ENCODE measurements at regions not wholly inside any gene's neighbourhood (a gene's known extent, or its start where the extent isn't known, plus 50 kb on each side); places are given as distances from the start of the nearest gene placed in this dataset. TPM values are rescaled to one million over a fixed set of nuclear protein-coding genes. Genes with fewer than 3 reads are reported as not detected.

Small RNAs in the stretch of these regions (small RNA-seq; reads per million reads assigned to genes)
- not detected for gene BX322534.1 (ENCODE audit: insufficient read length, low read depth, low replicate concordance)
